ENCODE measurements at regions not wholly inside any gene's neighbourhood (a gene's known extent, or its start where the extent isn't known, plus 50 kb on each side); places are given as distances from the start of the nearest gene placed in this dataset.

DNA sequence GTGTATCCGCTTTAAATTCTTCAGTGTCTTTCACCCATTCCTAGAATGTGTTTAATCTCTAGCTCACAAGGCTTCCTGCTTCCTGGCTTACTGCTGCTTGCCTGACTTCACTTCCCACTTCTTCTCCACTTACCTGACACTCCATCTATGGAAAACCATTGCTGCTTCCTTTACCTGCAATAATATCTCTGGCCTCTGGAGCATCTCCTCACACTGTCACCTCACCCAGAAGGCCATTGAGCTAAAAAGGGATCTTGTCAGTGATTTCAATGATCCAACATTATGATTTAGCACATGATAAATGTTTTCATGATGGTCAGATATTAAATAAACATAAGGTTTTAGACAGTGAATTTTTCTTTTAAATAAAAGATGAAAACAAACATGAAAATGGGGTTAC, 281.1 kb downstream of the MRPS30 start:
- no peak overlapping the region for H3K4me2 ChIP-seq (ENCODE audit: low read length)
- no peaks in the 10 kb centered on the region for H3K9me2 ChIP-seq (ENCODE audit: insufficient read depth, low read length)
- H4K20me1 ChIP-seq (ENCODE audit: insufficient read depth): no peaks in the 10 kb centered on the region
- H3K9me3 ChIP-seq (ENCODE audit: low read length): no peaks in the 10 kb centered on the region
- H3K9ac ChIP-seq (ENCODE audit: low read length): no peak overlapping the region
- H3K79me2 ChIP-seq (replicated peaks; ENCODE audit: insufficient read depth, low read length): no peaks in the 10 kb centered on the region
- no peak overlapping the region for H2AFZ ChIP-seq (ENCODE audit: low read depth, low read length)
- no peaks in the 10 kb centered on the region for H3F3A ChIP-seq (ENCODE audit: insufficient read depth, low read length, poor library complexity, severe bottlenecking)
- H3K4me3 ChIP-seq (ENCODE audit: low read length): no peak overlapping the region
- TF ChIP-seq EP300 (conservative IDR thresholded peaks at IDR 0.05; ENCODE audit: poor library complexity, severe bottlenecking): no peak
- TF ChIP-seq EZH2 (IDR thresholded peaks at IDR 0.05; ENCODE audit: borderline replicate concordance, insufficient read depth, low read length, poor library complexity, severe bottlenecking): no peak
- TF ChIP-seq SMC3 (conservative IDR thresholded peaks at IDR 0.05; ENCODE audit: poor library complexity): no peak
- no peak for TF ChIP-seq POLR2AphosphoS5 (IDR thresholded peaks at IDR 0.05)
- TF ChIP-seq RAD21 (conservative IDR thresholded peaks at IDR 0.05): no peak
- TF ChIP-seq MXI1 (conservative IDR thresholded peaks at IDR 0.05; ENCODE audit: poor library complexity, severe bottlenecking): no peak
- TF ChIP-seq CTCF (IDR thresholded peaks at IDR 0.05; ENCODE audit: poor library complexity, severe bottlenecking): no peak
- no peak for TF ChIP-seq TAF1 (IDR thresholded peaks at IDR 0.05; ENCODE audit: low read depth)
- TF ChIP-seq REST (IDR thresholded peaks at IDR 0.05; ENCODE audit: borderline replicate concordance): no peak
- no peak overlapping the region for H3K27ac ChIP-seq (ENCODE audit: low read length)
- no peaks in the 10 kb centered on the region for H3K27me3 ChIP-seq (ENCODE audit: insufficient read depth, low read depth, low read length)
- H3K36me3 ChIP-seq (ENCODE audit: insufficient read depth, low read length): no peaks in the 10 kb centered on the region

DNA sequence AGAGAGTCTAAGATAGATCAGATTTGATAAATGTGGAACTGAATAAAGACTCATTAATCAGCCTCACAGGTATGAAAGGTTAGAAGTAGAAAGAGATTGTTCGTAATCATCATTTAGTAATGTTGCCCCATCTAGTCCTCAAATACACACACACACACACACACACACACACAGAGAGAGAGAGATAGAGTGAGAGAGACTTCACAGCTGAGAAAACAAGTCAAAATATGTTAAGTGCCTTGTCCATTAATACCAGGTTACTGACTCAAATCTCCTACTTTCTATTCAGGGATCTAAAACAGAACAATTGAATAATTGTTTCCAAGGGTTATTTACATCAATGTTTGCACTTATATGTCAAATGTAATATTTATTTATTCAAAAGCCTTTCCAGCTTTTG, 284.6 kb downstream of the MRPS30 start:
- Histone ChIP-seq H3K27ac (ENCODE audit: low read length) (no peak overlapping the region), H3K4me2 (ENCODE audit: low read length) (no peak overlapping the region), H3K9me3 (ENCODE audit: low read length) (no peaks in the 10 kb centered on the region), H3K9me2 (ENCODE audit: insufficient read depth, low read length) (no peaks in the 10 kb centered on the region), H3K27me3 (ENCODE audit: insufficient read depth, low read depth, low read length) (no peaks in the 10 kb centered on the region), H3K36me3 (ENCODE audit: insufficient read depth, low read length) (no peaks in the 10 kb centered on the region), H3F3A (ENCODE audit: insufficient read depth, low read length, poor library complexity, severe bottlenecking) (no peaks in the 10 kb centered on the region), H3K9ac (ENCODE audit: low read length) (no peak overlapping the region), H3K79me2 (replicated peaks; ENCODE audit: insufficient read depth, low read length) (no peaks in the 10 kb centered on the region), H3K4me3 (ENCODE audit: low read length) (no peak overlapping the region), H2AFZ (ENCODE audit: low read depth, low read length) (no peak overlapping the region), H4K20me1 (ENCODE audit: insufficient read depth) (no peaks in the 10 kb centered on the region)
- TF ChIP-seq CTCF (IDR thresholded peaks at IDR 0.05; ENCODE audit: poor library complexity, severe bottlenecking) (no peak), TAF1 (IDR thresholded peaks at IDR 0.05; ENCODE audit: low read depth) (no peak), MXI1 (conservative IDR thresholded peaks at IDR 0.05; ENCODE audit: poor library complexity, severe bottlenecking) (no peak), REST (IDR thresholded peaks at IDR 0.05; ENCODE audit: borderline replicate concordance) (no peak), SMC3 (conservative IDR thresholded peaks at IDR 0.05; ENCODE audit: poor library complexity) (no peak), EZH2 (IDR thresholded peaks at IDR 0.05; ENCODE audit: borderline replicate concordance, insufficient read depth, low read length, poor library complexity, severe bottlenecking) (no peak), RAD21 (conservative IDR thresholded peaks at IDR 0.05) (no peak), POLR2AphosphoS5 (IDR thresholded peaks at IDR 0.05) (no peak), EP300 (conservative IDR thresholded peaks at IDR 0.05; ENCODE audit: poor library complexity, severe bottlenecking) (no peak)
